SK-N-SH (cell line): ENCODE measurements at regions not wholly inside any gene's neighbourhood (a gene's known extent, or its start where the extent isn't known, plus 50 kb on each side); places are given as distances from the start of the nearest gene placed in this dataset.

Experiments
- CTCF ChIA-PET: fragments of 300-600, 350-600 bp; formaldehyde crosslinking; extraction: SDS; loops from one replicate; lab custom pipeline; 2021; lab: Yijun Ruan, JAX
- POLR2A ChIA-PET: fragments of 350-600 bp; sonication (Branson Sonifier 250); formaldehyde crosslinking; extraction: SDS; loops from one replicate; lab custom pipeline; 2020; ENCODE audit warnings: antibody characterized with exemption, inconsistent platforms; lab: Yijun Ruan, JAX
- DNase-seq: peaks from one replicate; pipeline ENCODE4 v3.0.0; 2012
- H2AFZ ChIP-seq: fragments of 200-600 bp; sonication (generic); 2 replicates; pipeline ENCODE4 v1.8.1; 2016; ENCODE audit warnings: antibody characterized with exemption, mild to moderate bottlenecking, low read depth
- H3F3A ChIP-seq: fragments of 200-600 bp; sonication (generic); replicated peaks from 2 replicates; pipeline ENCODE3; 2016; ENCODE audit warnings: antibody characterized with exemption, mild to moderate bottlenecking; ENCODE audit not compliant: insufficient read depth
- H3K27ac ChIP-seq, 2 experiments: fragments of 200-500 bp in 1 of 2; fragments of 200-600 bp in 1 of 2; sonication (Bioruptor generic) in 1 of 2; sonication (generic), shearing (Covaris generic) in 1 of 2; 2 replicates each; pipeline versions ENCODE4 v1.5.1 to v1.6.1; 2014 to 2016; ENCODE audit warnings: low read depth in 2 of 2, inconsistent platforms in 1 of 2, low read length in 1 of 2, mild to moderate bottlenecking in 1 of 2, mixed read lengths in 1 of 2
- H3K27me3 ChIP-seq: fragments of 200-600 bp; sonication (generic), shearing (Covaris generic); 2 replicates; pipeline ENCODE4 v1.6.1; 2016; ENCODE audit warnings: mixed run types; ENCODE audit not compliant: insufficient read depth
- H3K36me3 ChIP-seq, 2 experiments: fragments of 200-500 bp in 1 of 2; fragments of 200-600 bp in 1 of 2; sonication (Bioruptor generic) in 1 of 2; sonication (generic) in 1 of 2; replicated peaks in 1 of 2; 2 replicates each; pipeline versions ENCODE3 to v1.5.1; 2014 to 2016; ENCODE audit warnings: low read length in 1 of 2, mild to moderate bottlenecking in 1 of 2; ENCODE audit not compliant: insufficient read depth in 2 of 2, control insufficient read depth in 1 of 2
- H3K4me1 ChIP-seq, 2 experiments: fragments of 200-500 bp in 1 of 2; fragments of 200-600 bp in 1 of 2; sonication (Bioruptor generic) in 1 of 2; sonication (generic), shearing (Covaris generic) in 1 of 2; 2 replicates each; pipeline versions ENCODE4 v1.5.1 to v1.6.1; 2014 to 2016; ENCODE audit warnings: low read depth in 1 of 2, low read length in 1 of 2, mixed run types in 1 of 2; ENCODE audit not compliant: insufficient read depth in 2 of 2, control insufficient read depth in 1 of 2
- H3K4me2 ChIP-seq: fragments of 200-600 bp; sonication (generic), shearing (Covaris generic); 2 replicates; pipeline ENCODE4 v1.6.1; 2017; ENCODE audit warnings: mixed run types
- H3K4me3 ChIP-seq, 2 experiments: fragments of 200-500 bp in 1 of 2; fragments of 200-600 bp in 1 of 2; sonication (Bioruptor generic) in 1 of 2; sonication (generic), shearing (Covaris generic) in 1 of 2; 2 replicates each; pipeline versions ENCODE4 v1.5.1 to v1.8.1; 2014 to 2016; ENCODE audit warnings: low read depth in 2 of 2, inconsistent platforms in 1 of 2, low read length in 1 of 2, mild to moderate bottlenecking in 1 of 2, mixed read lengths in 1 of 2, moderate library complexity in 1 of 2
- H3K79me2 ChIP-seq: fragments of 200-600 bp; sonication (generic); 2 replicates; pipeline ENCODE4 v1.8.1; 2017; ENCODE audit warnings: mild to moderate bottlenecking; ENCODE audit not compliant: insufficient read depth
- H3K9ac ChIP-seq: fragments of 200-600 bp; sonication (generic); 2 replicates; pipeline ENCODE4 v1.6.1; 2017; ENCODE audit warnings: mixed run types
- H3K9me2 ChIP-seq: fragments of 200-600 bp; sonication (generic); 2 replicates; pipeline ENCODE4 v1.6.1; 2017; ENCODE audit warnings: mixed run types
- H3K9me3 ChIP-seq: fragments of 200-600 bp; sonication (generic); 2 replicates; pipeline ENCODE4 v1.6.1; 2017; ENCODE audit warnings: mixed run types, mild to moderate bottlenecking, moderate library complexity
- H4K20me1 ChIP-seq: fragments of 200-600 bp; sonication (generic); 2 replicates; pipeline ENCODE4 v1.6.1; 2017; ENCODE audit warnings: mild to moderate bottlenecking, mixed run types; ENCODE audit not compliant: insufficient read depth
- ELF1 ChIP-seq: IDR thresholded peaks from 2 replicates; pipeline ENCODE4 v1.4.0; 2012
- EP300 ChIP-seq, 2 experiments: IDR thresholded peaks; 2 replicates each; pipeline versions ENCODE4 v1.4.0 to v1.6.1; 2012; ENCODE audit warnings: borderline replicate concordance in 1 of 2, low read depth in 1 of 2, low read length in 1 of 2
- FOXJ3 ChIP-seq: sonication (generic); formaldehyde crosslinking; IDR thresholded peaks from 2 replicates; pipeline ENCODE4 v1.5.1; 2020; ENCODE audit warnings: mild to moderate bottlenecking, missing genetic modification reagents
- FOXM1 ChIP-seq: IDR thresholded peaks from 2 replicates; pipeline ENCODE4 v1.4.0; 2012; ENCODE audit warnings: low read depth, mild to moderate bottlenecking
- GABPA ChIP-seq: IDR thresholded peaks from 2 replicates; pipeline ENCODE4 v1.4.0; 2012; ENCODE audit warnings: low read depth, mild to moderate bottlenecking
- GATA2 ChIP-seq: sonication (generic); formaldehyde crosslinking; IDR thresholded peaks from 2 replicates; pipeline ENCODE4 v1.5.0; 2020; ENCODE audit warnings: mild to moderate bottlenecking, missing genetic modification reagents
- MXI1 ChIP-seq: IDR thresholded peaks from 2 replicates; pipeline ENCODE4 v1.6.1; 2012; ENCODE audit warnings: mild to moderate bottlenecking, low read depth, low read length, improper control_type of control experiment
- RCOR1 ChIP-seq: fragments of 150-350 bp; IDR thresholded peaks from 2 replicates; pipeline ENCODE4 v1.6.1; 2017; ENCODE audit warnings: antibody characterized with exemption, low read length
- REST ChIP-seq: IDR thresholded peaks from 2 replicates; pipeline ENCODE4 v1.6.1; 2012; ENCODE audit warnings: mild to moderate bottlenecking, low read depth, low read length, moderate library complexity
- RFX5 ChIP-seq: IDR thresholded peaks from 2 replicates; pipeline ENCODE4 v1.6.1; 2012; ENCODE audit warnings: mild to moderate bottlenecking, improper control_type of control experiment, low read length
- RXRA ChIP-seq: IDR thresholded peaks from 2 replicates; pipeline ENCODE4 v1.4.0; 2012; ENCODE audit warnings: low read depth, mild to moderate bottlenecking, borderline replicate concordance
- SIN3A ChIP-seq: IDR thresholded peaks from 2 replicates; pipeline ENCODE4 v1.6.1; 2012; ENCODE audit warnings: low read depth, mild to moderate bottlenecking, low read length, moderate library complexity, borderline replicate concordance
- SMC3 ChIP-seq: IDR thresholded peaks from 2 replicates; pipeline ENCODE4 v1.6.1; 2012; ENCODE audit warnings: low read depth, low read length, improper control_type of control experiment
- TEAD4 ChIP-seq: IDR thresholded peaks from 2 replicates; pipeline ENCODE4 v1.4.0; 2012; ENCODE audit warnings: mild to moderate bottlenecking, borderline replicate concordance; ENCODE audit not compliant: insufficient read depth
- WGBS: methylation state at CpG from one replicate; pipeline ENCODE4 v1.1.6; 2017; ENCODE audit warnings: low lambda C conversion rate; 5-methylcytosine and 5-hydroxymethylcytosine counted together
- TF ChIP-seq, protein P1 (sequence below): fragments of 200-600 bp; sonication (generic); IDR thresholded peaks from 2 replicates; pipeline ENCODE4 v1.6.1; 2017; ENCODE audit warnings: antibody characterized with exemption, mild to moderate bottlenecking, moderate library complexity
- TF ChIP-seq, protein P2 (sequence below): fragments of 150-350 bp; IDR thresholded peaks from 2 replicates; pipeline ENCODE4 v1.6.1; 2016; ENCODE audit warnings: mild to moderate bottlenecking, low read depth, low read length

DNA sequence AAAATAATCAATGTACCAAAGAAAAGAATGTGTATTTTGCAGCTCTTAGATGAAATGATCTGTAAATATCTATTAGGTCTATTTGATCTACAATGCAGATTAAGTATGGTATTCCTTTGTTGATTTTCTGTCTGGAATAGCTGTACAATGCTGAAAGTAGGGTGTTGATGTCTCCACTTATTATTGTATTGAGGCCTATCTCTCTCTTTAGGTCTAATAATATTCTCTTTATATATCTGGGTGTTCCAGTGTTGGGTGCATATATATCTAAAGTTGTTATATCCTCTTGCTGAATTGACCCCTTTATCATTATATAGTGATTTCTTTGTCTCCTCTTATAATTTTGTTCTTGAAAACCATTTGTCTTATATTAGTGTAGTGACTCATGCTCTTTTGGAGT, 885.5 kb upstream of the FOXG1 start:
- Histone ChIP-seq H3F3A (no peaks in the 10 kb centered on the region), H3K4me1 (no peaks in the 10 kb centered on the region), H3K9me3 (no peaks in the 10 kb centered on the region), H3K9me2 (no peaks in the 10 kb centered on the region), H3K27me3 (no peaks in the 10 kb centered on the region), H2AFZ (no peak overlapping the region), H3K36me3 (no peaks in the 10 kb centered on the region), H3K4me3 (no peak overlapping the region), H3K9ac (no peak overlapping the region), H3K4me2 (no peak overlapping the region), H4K20me1 (no peaks in the 10 kb centered on the region), H3K27ac (no peak overlapping the region), H3K79me2 (no peaks in the 10 kb centered on the region)
- no peak for TF ChIP-seq REST
- no peak for DNase-seq
- POLR2A ChIA-PET, result no interaction called here
- CTCF ChIA-PET, result no interaction called here

GRCh38 chr14:27881646-27882045, 884.9 kb upstream of the FOXG1 start:
- Histone ChIP-seq H4K20me1 (no peaks in the 10 kb centered on the region), H3K9me2 (no peaks in the 10 kb centered on the region), H3K4me1 (no peaks in the 10 kb centered on the region), H3K27ac (no peak overlapping the region), H3F3A (no peaks in the 10 kb centered on the region), H2AFZ (no peak overlapping the region), H3K36me3 (no peaks in the 10 kb centered on the region), H3K79me2 (no peaks in the 10 kb centered on the region), H3K9ac (no peak overlapping the region), H3K9me3 (no peaks in the 10 kb centered on the region), H3K27me3 (no peaks in the 10 kb centered on the region), H3K4me2 (no peak overlapping the region), H3K4me3 (no peak overlapping the region)
- DNase-seq, result no peak
- POLR2A ChIA-PET, result no interaction called here
- no peak for TF ChIP-seq EP300 (IDR thresholded peaks at IDR 0.05; ENCODE audit: borderline replicate concordance in 1 of 2, low read depth in 1 of 2, low read length in 1 of 2)
- no peak for TF ChIP-seq FOXM1
- no peak for TF ChIP-seq GATA2 (CRISPR knock-in tag)
- no peak for TF ChIP-seq ELF1
- TF ChIP-seq RXRA, result no peak
- no peak for TF ChIP-seq MXI1
- no peak for TF ChIP-seq TEAD4
- no peak for TF ChIP-seq FOXJ3 (CRISPR knock-in tag)
- no peak for TF ChIP-seq RFX5
- no peak for TF ChIP-seq SIN3A
- TF ChIP-seq, protein P1, sequence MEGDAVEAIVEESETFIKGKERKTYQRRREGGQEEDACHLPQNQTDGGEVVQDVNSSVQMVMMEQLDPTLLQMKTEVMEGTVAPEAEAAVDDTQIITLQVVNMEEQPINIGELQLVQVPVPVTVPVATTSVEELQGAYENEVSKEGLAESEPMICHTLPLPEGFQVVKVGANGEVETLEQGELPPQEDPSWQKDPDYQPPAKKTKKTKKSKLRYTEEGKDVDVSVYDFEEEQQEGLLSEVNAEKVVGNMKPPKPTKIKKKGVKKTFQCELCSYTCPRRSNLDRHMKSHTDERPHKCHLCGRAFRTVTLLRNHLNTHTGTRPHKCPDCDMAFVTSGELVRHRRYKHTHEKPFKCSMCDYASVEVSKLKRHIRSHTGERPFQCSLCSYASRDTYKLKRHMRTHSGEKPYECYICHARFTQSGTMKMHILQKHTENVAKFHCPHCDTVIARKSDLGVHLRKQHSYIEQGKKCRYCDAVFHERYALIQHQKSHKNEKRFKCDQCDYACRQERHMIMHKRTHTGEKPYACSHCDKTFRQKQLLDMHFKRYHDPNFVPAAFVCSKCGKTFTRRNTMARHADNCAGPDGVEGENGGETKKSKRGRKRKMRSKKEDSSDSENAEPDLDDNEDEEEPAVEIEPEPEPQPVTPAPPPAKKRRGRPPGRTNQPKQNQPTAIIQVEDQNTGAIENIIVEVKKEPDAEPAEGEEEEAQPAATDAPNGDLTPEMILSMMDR, result no peak
- TF ChIP-seq SMC3, result no peak
- TF ChIP-seq GABPA, result no peak
- TF ChIP-seq, protein P2, sequence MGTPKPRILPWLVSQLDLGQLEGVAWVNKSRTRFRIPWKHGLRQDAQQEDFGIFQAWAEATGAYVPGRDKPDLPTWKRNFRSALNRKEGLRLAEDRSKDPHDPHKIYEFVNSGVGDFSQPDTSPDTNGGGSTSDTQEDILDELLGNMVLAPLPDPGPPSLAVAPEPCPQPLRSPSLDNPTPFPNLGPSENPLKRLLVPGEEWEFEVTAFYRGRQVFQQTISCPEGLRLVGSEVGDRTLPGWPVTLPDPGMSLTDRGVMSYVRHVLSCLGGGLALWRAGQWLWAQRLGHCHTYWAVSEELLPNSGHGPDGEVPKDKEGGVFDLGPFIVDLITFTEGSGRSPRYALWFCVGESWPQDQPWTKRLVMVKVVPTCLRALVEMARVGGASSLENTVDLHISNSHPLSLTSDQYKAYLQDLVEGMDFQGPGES, result no peak
- TF ChIP-seq RCOR1, result no peak
- CTCF ChIA-PET, result no interaction called here
- WGBS, result 4% methylated on average over 4 of the region's 4 CpGs
